ENCODE measurements at regions not wholly inside any gene's neighbourhood (a gene's known extent, or its start where the extent isn't known, plus 50 kb on each side); places are given as distances from the start of the nearest gene placed in this dataset.

DNA sequence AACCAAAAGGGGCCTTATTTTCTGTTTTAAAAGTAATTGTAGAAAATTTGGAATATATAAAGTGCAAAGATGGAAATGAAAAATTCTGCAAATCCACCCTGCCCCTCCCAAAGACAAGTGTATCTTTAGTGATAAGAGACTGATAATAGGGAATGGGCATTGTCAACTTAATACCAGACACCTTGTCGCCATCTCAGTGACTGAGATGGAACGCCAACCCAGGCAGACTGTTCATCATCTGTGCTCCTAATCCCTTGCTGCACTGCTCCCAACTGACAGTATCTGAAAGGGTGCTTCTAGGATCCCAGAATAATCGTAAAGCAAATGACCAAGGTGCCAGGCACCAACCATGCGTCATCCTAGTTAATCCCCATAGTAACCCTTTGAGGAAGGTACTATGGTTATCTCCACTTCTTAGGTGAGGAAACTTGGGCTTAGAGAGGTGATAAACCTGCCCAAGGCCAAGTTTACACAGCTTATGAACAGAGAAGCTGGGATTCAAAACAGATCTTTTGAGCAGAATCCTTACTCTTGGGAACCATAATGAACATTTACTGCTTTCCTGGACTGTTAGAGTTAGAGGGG, 583.7 kb downstream of the GATA3 start:
- Histone ChIP-seq H3K27me3 (ENCODE audit: control insufficient read depth, insufficient read depth, low read length) (no peaks in the 10 kb centered on the region), H3K9me3 (ENCODE audit: control insufficient read depth in 2 of 3, insufficient read depth in 1 of 3, low read length in 3 of 3) (no peaks in the 10 kb centered on the region), H3K36me3 (ENCODE audit: control insufficient read depth in 2 of 3, insufficient read depth in 3 of 3, low read length in 3 of 3) (no peaks in the 10 kb centered on the region), H3K9ac (ENCODE audit: low read length in 3 of 3) (no peak overlapping the region), H3K4me3 (ENCODE audit: low read length in 3 of 3) (no peak overlapping the region), H3K27ac (ENCODE audit: low read depth in 2 of 2, low read length in 2 of 2) (no peak overlapping the region), H3K4me1 (ENCODE audit: control insufficient read depth in 2 of 3, insufficient read depth in 2 of 3, low read depth in 1 of 3, low read length in 3 of 3) (no peaks in the 10 kb centered on the region)
- intact Hi-C loops (cut with DNase I): no loop called here
- TF ChIP-seq, protein P1, sequence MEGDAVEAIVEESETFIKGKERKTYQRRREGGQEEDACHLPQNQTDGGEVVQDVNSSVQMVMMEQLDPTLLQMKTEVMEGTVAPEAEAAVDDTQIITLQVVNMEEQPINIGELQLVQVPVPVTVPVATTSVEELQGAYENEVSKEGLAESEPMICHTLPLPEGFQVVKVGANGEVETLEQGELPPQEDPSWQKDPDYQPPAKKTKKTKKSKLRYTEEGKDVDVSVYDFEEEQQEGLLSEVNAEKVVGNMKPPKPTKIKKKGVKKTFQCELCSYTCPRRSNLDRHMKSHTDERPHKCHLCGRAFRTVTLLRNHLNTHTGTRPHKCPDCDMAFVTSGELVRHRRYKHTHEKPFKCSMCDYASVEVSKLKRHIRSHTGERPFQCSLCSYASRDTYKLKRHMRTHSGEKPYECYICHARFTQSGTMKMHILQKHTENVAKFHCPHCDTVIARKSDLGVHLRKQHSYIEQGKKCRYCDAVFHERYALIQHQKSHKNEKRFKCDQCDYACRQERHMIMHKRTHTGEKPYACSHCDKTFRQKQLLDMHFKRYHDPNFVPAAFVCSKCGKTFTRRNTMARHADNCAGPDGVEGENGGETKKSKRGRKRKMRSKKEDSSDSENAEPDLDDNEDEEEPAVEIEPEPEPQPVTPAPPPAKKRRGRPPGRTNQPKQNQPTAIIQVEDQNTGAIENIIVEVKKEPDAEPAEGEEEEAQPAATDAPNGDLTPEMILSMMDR (IDR thresholded peaks at IDR 0.05; ENCODE audit: borderline replicate concordance, extremely low read depth, insufficient read depth): no peak
- FAIRE-seq (no peak), DNase-seq (no peak)

DNA sequence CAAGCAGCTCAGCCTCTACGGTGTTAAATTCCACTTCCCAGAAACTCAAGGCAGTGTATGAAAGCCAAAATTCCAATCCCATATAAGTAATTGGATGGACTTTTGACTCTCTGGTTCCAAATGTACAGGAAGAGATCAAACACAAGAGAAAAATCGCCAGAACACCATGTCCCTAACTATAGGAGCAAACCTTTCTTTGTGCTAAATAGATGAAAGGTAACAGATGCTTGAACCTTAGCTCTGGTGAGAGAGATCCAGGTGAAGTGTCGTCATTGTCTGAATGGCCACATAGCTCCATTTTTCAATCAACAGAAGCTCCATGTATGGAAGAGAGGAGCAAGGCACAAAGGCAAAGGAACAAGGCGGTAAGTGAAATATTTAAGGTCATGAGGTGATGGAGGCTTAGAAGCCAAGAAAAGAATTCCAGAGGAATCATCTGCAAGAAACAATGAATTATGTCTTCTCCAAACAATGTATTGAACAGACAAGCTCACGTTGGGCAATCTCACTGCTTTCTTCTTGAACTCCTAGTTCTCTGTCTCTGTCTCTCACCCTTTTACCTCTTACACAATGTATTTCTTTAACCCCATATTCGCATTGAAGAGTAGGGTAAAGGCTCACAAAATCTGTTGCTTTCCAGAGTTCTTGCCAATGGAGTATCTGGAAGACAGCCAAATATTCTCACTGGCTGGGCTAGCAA, 585.1 kb downstream of the GATA3 start:
- TF ChIP-seq, protein P1 (IDR thresholded peaks at IDR 0.05; ENCODE audit: borderline replicate concordance, extremely low read depth, insufficient read depth): no peak
- H3K9ac ChIP-seq (ENCODE audit: low read length in 3 of 3): no peak overlapping the region
- H3K9me3 ChIP-seq (ENCODE audit: control insufficient read depth in 2 of 3, insufficient read depth in 1 of 3, low read length in 3 of 3): no peaks in the 10 kb centered on the region
- FAIRE-seq (no peak), DNase-seq (peak in 1 of 5 donors; percentile 30)
- H3K27me3 ChIP-seq (ENCODE audit: control insufficient read depth, insufficient read depth, low read length): no peaks in the 10 kb centered on the region
- intact Hi-C loops (cut with DNase I): no loop called here
- H3K27ac ChIP-seq (ENCODE audit: low read depth in 2 of 2, low read length in 2 of 2): no peak overlapping the region
- H3K4me1 ChIP-seq (ENCODE audit: control insufficient read depth in 2 of 3, insufficient read depth in 2 of 3, low read depth in 1 of 3, low read length in 3 of 3): no peaks in the 10 kb centered on the region
- no peaks in the 10 kb centered on the region for H3K36me3 ChIP-seq (ENCODE audit: control insufficient read depth in 2 of 3, insufficient read depth in 3 of 3, low read length in 3 of 3)
- H3K4me3 ChIP-seq (ENCODE audit: low read length in 3 of 3): no peak overlapping the region

DNA sequence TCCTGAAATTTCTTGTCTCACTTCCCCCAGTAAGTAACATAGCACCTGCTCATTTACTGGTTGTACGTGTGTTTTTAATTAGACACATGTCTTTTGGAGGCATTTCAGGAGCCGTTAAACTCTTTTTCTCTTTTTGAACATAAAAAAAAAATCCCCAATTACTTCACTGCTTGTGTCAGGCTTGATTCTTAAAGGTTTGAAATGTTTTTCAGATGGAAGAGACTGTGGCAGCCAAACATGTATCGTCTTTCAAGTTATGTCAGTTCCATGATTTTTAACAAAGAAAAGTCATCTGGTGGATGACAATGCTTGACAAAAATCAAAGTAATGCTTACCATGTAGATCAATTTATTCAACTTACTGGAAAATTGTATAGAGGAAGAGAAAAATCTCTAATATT, 585.8 kb downstream of the GATA3 start:
- H3K27me3 ChIP-seq (ENCODE audit: control insufficient read depth, insufficient read depth, low read length): no peaks in the 10 kb centered on the region
- no peak overlapping the region for H3K9ac ChIP-seq (ENCODE audit: low read length in 3 of 3)
- H3K36me3 ChIP-seq (ENCODE audit: control insufficient read depth in 2 of 3, insufficient read depth in 3 of 3, low read length in 3 of 3): no peaks in the 10 kb centered on the region
- intact Hi-C loops (cut with DNase I): no loop called here
- H3K4me3 ChIP-seq (ENCODE audit: low read length in 3 of 3): no peak overlapping the region
- H3K9me3 ChIP-seq (ENCODE audit: control insufficient read depth in 2 of 3, insufficient read depth in 1 of 3, low read length in 3 of 3): no peaks in the 10 kb centered on the region
- H3K27ac ChIP-seq (ENCODE audit: low read depth in 2 of 2, low read length in 2 of 2): no peak overlapping the region
- FAIRE-seq (no peak), DNase-seq (no peak)
- no peaks in the 10 kb centered on the region for H3K4me1 ChIP-seq (ENCODE audit: control insufficient read depth in 2 of 3, insufficient read depth in 2 of 3, low read depth in 1 of 3, low read length in 3 of 3)
- TF ChIP-seq, protein P1 (IDR thresholded peaks at IDR 0.05; ENCODE audit: borderline replicate concordance, extremely low read depth, insufficient read depth): no peak

Data from kidney (tissue), 13 donors.